Keratinocyte (primary cell): ENCODE measurements at regions not wholly inside any gene's neighbourhood (a gene's known extent, or its start where the extent isn't known, plus 50 kb on each side); places are given as distances from the start of the nearest gene placed in this dataset.

Source experiments
- DNase-seq: peaks from one replicate; pipeline ENCODE4 v3.0.0-alpha.2; 2011; ENCODE audit warnings: low read depth, missing footprints, low spot score
- FAIRE-seq: peaks from 2 replicates; lab custom pipeline; 2011; peaks lifted over from hg19 to GRCh38; lab: Jason Lieb, UNC
- H2AFZ ChIP-seq: 2 replicates; pipeline ENCODE4 v1.6.0; 2012; ENCODE audit warnings: low read length, control low read depth, inconsistent platforms; ENCODE audit not compliant: control insufficient read depth
- H3K27ac ChIP-seq: 2 replicates; pipeline ENCODE4 v1.5.1; 2011; ENCODE audit warnings: low read length; ENCODE audit not compliant: control insufficient read depth, insufficient read depth
- H3K27me3 ChIP-seq: 3 replicates; pipeline ENCODE4 v1.6.0; 2011; ENCODE audit warnings: low read length; ENCODE audit not compliant: control insufficient read depth, insufficient read depth; ENCODE audit errors: extremely low read depth
- H3K36me3 ChIP-seq, 2 experiments: 2 replicates in 1 of 2; 3 replicates in 1 of 2; pipeline ENCODE4 v1.5.1; 2011; ENCODE audit warnings: low read length in 2 of 2, mild to moderate bottlenecking in 1 of 2; ENCODE audit not compliant: control insufficient read depth in 2 of 2, insufficient read depth in 2 of 2; ENCODE audit errors: extremely low read depth in 1 of 2
- H3K4me1 ChIP-seq: 3 replicates; pipeline ENCODE4 v1.5.1; 2011; ENCODE audit warnings: low read length; ENCODE audit not compliant: control insufficient read depth, insufficient read depth; ENCODE audit errors: extremely low read depth
- H3K4me2 ChIP-seq: 3 replicates; pipeline ENCODE4 v1.6.0; 2011; ENCODE audit warnings: low read depth, low read length; ENCODE audit not compliant: control insufficient read depth, insufficient read depth; ENCODE audit errors: extremely low read depth
- H3K4me3 ChIP-seq, 3 experiments: fragments of 200-600 bp in 1 of 3; sonication (generic) in 1 of 3; 2 replicates in 2 of 3; 3 replicates in 1 of 3; pipeline ENCODE4 v1.5.1; 2011 to 2016; ENCODE audit warnings: low read length in 3 of 3, mild to moderate bottlenecking in 3 of 3, control low read depth in 2 of 3, inconsistent platforms in 1 of 3, low read depth in 1 of 3, mixed read lengths in 1 of 3, mixed run types in 1 of 3, moderate library complexity in 1 of 3; ENCODE audit not compliant: control insufficient read depth in 2 of 3, insufficient read depth in 2 of 3; ENCODE audit errors: extremely low read depth in 1 of 3
- H3K79me2 ChIP-seq: 2 replicates; pipeline ENCODE4 v1.6.0; 2012; ENCODE audit warnings: low read length; ENCODE audit not compliant: control insufficient read depth, insufficient read depth
- H3K9ac ChIP-seq: 3 replicates; pipeline ENCODE4 v1.6.0; 2011; ENCODE audit warnings: low read length; ENCODE audit not compliant: control insufficient read depth, insufficient read depth; ENCODE audit errors: extremely low read depth
- H3K9me1 ChIP-seq: 3 replicates; pipeline ENCODE4 v1.6.0; 2011; ENCODE audit warnings: low read length; ENCODE audit not compliant: control insufficient read depth, insufficient read depth; ENCODE audit errors: extremely low read depth
- H3K9me3 ChIP-seq: 2 replicates; pipeline ENCODE4 v1.5.1; 2012; ENCODE audit warnings: low read depth, low read length; ENCODE audit not compliant: control insufficient read depth
- H4K20me1 ChIP-seq: 3 replicates; pipeline ENCODE4 v1.6.0; 2011; ENCODE audit warnings: low read length; ENCODE audit not compliant: control insufficient read depth, insufficient read depth; ENCODE audit errors: extremely low read depth
- EZH2 ChIP-seq: IDR thresholded peaks from one replicate; pipeline ENCODE4 v1.6.1; 2012; ENCODE audit warnings: inconsistent platforms, mild to moderate bottlenecking, low read length, moderate library complexity
- dilution Hi-C: fragments of 300-500 bp; cut with MboI; formaldehyde crosslinking; loops from one replicate; pipeline ENCODE4 v1.7.0; 2020; ENCODE audit warnings: low sequenced_read_pairs; ENCODE audit not compliant: extremely low pct_ligation_motif_present
- TF ChIP-seq, protein P1 (sequence below), 3 experiments: IDR thresholded peaks in 1 of 3; conservative IDR thresholded peaks in 1 of 3; optimal IDR thresholded peaks in 1 of 3; 2 replicates in 2 of 3; 3 replicates in 1 of 3; pipeline versions ENCODE3 to v1.5.1; 2011; ENCODE audit warnings: low read length in 3 of 3, mild to moderate bottlenecking in 3 of 3, moderate library complexity in 2 of 3, control low read depth in 1 of 3, inconsistent platforms in 1 of 3; ENCODE audit not compliant: insufficient read depth in 2 of 3; ENCODE audit errors: extremely low read depth in 1 of 3

DNA sequence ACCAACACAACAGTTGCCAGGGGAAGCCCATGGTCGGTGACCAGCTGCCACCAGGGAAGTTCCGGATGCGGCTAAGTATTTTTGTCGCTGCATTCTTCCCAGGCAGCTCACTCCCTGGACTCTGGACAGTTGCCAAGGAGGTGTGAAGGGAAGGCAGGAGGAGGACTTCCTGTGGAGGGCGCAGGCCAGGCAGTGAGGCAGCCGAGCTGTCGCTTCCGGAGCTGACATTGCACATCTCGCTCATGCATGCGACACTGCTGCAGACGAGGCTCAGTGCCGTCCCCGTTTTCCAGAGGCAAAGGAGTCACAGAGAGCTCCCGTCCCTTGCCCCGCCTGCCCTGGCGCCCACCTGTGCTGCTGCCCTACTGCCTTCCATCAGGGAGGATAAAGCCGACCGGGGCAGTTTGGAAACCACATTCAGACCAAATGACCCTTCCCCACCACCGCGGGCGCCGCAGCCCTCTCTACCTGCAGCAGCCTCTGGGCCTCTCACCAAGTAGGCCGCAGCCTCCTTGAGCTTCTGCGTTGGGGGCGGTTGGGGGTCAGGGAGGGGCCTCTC lies 81.4 kb downstream of the NENF start:
- Histone ChIP-seq H3K9me1 (no peaks in the 10 kb centered on the region), H3K4me2 (no peak overlapping the region), H3K4me3 (no peak overlapping the region), H2AFZ (no peak overlapping the region), H4K20me1 (no peaks in the 10 kb centered on the region), H3K4me1 (no peaks in the 10 kb centered on the region), H3K36me3 (no peaks in the 10 kb centered on the region), H3K79me2 (no peaks in the 10 kb centered on the region), H3K27me3 (peaks cover 29% of the 10 kb centered on the region), H3K27ac (no peak overlapping the region), H3K9ac (no peak overlapping the region), H3K9me3 (no peaks in the 10 kb centered on the region)
- FAIRE-seq = no peak
- no peak for DNase-seq
- dilution Hi-C loops = no loop called here
- no peak for TF ChIP-seq EZH2
- TF ChIP-seq, protein P1, sequence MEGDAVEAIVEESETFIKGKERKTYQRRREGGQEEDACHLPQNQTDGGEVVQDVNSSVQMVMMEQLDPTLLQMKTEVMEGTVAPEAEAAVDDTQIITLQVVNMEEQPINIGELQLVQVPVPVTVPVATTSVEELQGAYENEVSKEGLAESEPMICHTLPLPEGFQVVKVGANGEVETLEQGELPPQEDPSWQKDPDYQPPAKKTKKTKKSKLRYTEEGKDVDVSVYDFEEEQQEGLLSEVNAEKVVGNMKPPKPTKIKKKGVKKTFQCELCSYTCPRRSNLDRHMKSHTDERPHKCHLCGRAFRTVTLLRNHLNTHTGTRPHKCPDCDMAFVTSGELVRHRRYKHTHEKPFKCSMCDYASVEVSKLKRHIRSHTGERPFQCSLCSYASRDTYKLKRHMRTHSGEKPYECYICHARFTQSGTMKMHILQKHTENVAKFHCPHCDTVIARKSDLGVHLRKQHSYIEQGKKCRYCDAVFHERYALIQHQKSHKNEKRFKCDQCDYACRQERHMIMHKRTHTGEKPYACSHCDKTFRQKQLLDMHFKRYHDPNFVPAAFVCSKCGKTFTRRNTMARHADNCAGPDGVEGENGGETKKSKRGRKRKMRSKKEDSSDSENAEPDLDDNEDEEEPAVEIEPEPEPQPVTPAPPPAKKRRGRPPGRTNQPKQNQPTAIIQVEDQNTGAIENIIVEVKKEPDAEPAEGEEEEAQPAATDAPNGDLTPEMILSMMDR (optimal IDR thresholded peaks at IDR 0.05 in 1 of 3, IDR thresholded peaks at IDR 0.05 in 1 of 3, conservative IDR thresholded peaks at IDR 0.05 in 1 of 3; ENCODE audit: extremely low read depth in 1 of 3, insufficient read depth in 2 of 3, low read length in 3 of 3) = no peak

DNA sequence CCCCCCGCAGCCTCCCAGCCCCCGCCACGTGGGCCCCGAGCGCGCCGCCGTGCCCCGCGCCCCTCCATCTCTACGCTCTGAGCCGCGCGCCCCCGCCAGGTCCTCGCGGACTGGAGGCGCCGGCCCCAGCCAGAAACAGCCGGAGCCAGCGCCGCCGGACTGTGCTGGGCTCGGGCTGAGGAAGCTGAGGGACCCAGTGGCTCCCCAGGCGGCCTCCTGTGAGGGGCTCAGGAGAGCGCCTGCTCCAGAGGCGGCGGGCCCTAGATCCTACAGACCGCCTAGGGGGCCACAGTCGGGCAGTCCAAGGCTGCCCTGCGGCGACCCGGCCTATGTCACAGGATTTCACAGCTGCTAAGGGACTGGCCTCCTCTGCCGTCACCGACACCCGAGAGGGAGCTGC lies 82.1 kb downstream of the NENF start:
- no peaks in the 10 kb centered on the region for H4K20me1 ChIP-seq
- H2AFZ ChIP-seq = no peak overlapping the region
- no peaks in the 10 kb centered on the region for H3K36me3 ChIP-seq
- H3K27me3 ChIP-seq = peaks cover 29% of the 10 kb centered on the region
- no peak overlapping the region for H3K27ac ChIP-seq
- TF ChIP-seq, protein P1 (optimal IDR thresholded peaks at IDR 0.05 in 1 of 3, IDR thresholded peaks at IDR 0.05 in 1 of 3, conservative IDR thresholded peaks at IDR 0.05 in 1 of 3; ENCODE audit: extremely low read depth in 1 of 3, insufficient read depth in 2 of 3, low read length in 3 of 3) = no peak
- no peak for TF ChIP-seq EZH2
- dilution Hi-C loops = no loop called here
- FAIRE-seq (no peak), DNase-seq (no peak)
- H3K79me2 ChIP-seq = no peaks in the 10 kb centered on the region
- H3K4me1 ChIP-seq = no peaks in the 10 kb centered on the region
- no peaks in the 10 kb centered on the region for H3K9me1 ChIP-seq
- H3K4me2 ChIP-seq = no peak overlapping the region
- no peak overlapping the region for H3K4me3 ChIP-seq
- H3K9ac ChIP-seq = no peak overlapping the region
- H3K9me3 ChIP-seq = no peaks in the 10 kb centered on the region
